ENCODE measurements at regions not wholly inside any gene's neighbourhood (a gene's known extent, or its start where the extent isn't known, plus 50 kb on each side); places are given as distances from the start of the nearest gene placed in this dataset.

- peaks cover 0 to 15% of the 10 kb centered on the region in 2 experiments; a peak in 2 of 4 replicates for H3K9me3 ChIP-seq (ENCODE audit: insufficient read depth in 2 of 2, low read depth in 1 of 2, low read length in 1 of 2)
- POLR2A ChIA-PET (ENCODE audit: partially characterized antibody): no interaction called here
Measured at GRCh38 chr21:23804866-23805265, 1802.4 kb downstream of the MRPL39 start.

More at GRCh38 chr21:23804866-23805265, 1802.4 kb downstream of the MRPL39 start:
- Histone ChIP-seq H3K23ac (ENCODE audit: insufficient read length) (no peak overlapping the region), H2BK5ac (ENCODE audit: low read depth, low read length) (no peak overlapping the region), H2BK15ac (ENCODE audit: low read length) (no peak overlapping the region), H3K56ac (replicated peaks; ENCODE audit: insufficient read length, low read depth, low read length) (no peak overlapping the region), H3K36me3 (ENCODE audit: control insufficient read depth in 2 of 4, insufficient read depth in 4 of 4, low read length in 3 of 4) (no peaks in the 10 kb centered on the region), H3K9ac (replicated peaks in 1 of 4; ENCODE audit: extremely low read depth in 1 of 4, low read depth in 3 of 4, low read length in 3 of 4) (no peak overlapping the region), H3K23me2 (ENCODE audit: low read depth, low read length) (no peaks in the 10 kb centered on the region), H2BK20ac (ENCODE audit: low read length) (no peak overlapping the region), H3K4me1 (replicated peaks in 1 of 4; ENCODE audit: control insufficient read depth in 3 of 4, insufficient read depth in 4 of 4, low read length in 3 of 4) (no peaks in the 10 kb centered on the region), H2AK5ac (ENCODE audit: low read depth, low read length) (no peak overlapping the region), H4K8ac (ENCODE audit: extremely low read depth, insufficient read depth, low read length) (no peak overlapping the region), H2BK12ac (ENCODE audit: low read depth, low read length) (no peak overlapping the region), H3K18ac (ENCODE audit: extremely low read depth, low read length) (no peak overlapping the region), H3K79me2 (ENCODE audit: control insufficient read depth in 1 of 2, insufficient read depth in 2 of 2, low read length in 2 of 2) (no peaks in the 10 kb centered on the region), H4K20me1 (replicated peaks in 1 of 2; ENCODE audit: control insufficient read depth in 1 of 2, insufficient read depth in 2 of 2, low read length in 2 of 2) (no peaks in the 10 kb centered on the region), H4K5ac (ENCODE audit: insufficient read length, low read depth, low read length) (no peak overlapping the region), H3K4me3 (ENCODE audit: extremely low read depth in 1 of 4, insufficient read depth in 2 of 4, low read depth in 3 of 4, low read length in 4 of 4) (no peak overlapping the region), H3K4me2 (ENCODE audit: insufficient read depth in 1 of 2, low read depth in 2 of 2, low read length in 2 of 2) (no peak overlapping the region), H3K14ac (ENCODE audit: insufficient read length) (no peak overlapping the region), H4K91ac (replicated peaks; ENCODE audit: insufficient read length, low read length) (no peak overlapping the region), H3K27ac (ENCODE audit: low read depth, low read length) (no peak overlapping the region), H2BK120ac (replicated peaks; ENCODE audit: low read depth, low read length) (no peak overlapping the region), H3K79me1 (ENCODE audit: low read depth, low read length) (no peaks in the 10 kb centered on the region), H2AFZ (ENCODE audit: low read length) (no peak overlapping the region), H3K27me3 (replicated peaks in 1 of 4; ENCODE audit: control insufficient read depth in 3 of 4, extremely low read depth in 1 of 4, insufficient read depth in 3 of 4, low read length in 3 of 4) (no peaks in the 10 kb centered on the region), H3K4ac (replicated peaks; ENCODE audit: insufficient read length, low read depth, low read length) (no peak overlapping the region)
- FAIRE-seq (no peak), DNase-seq (ENCODE audit: low read depth in 1 of 2, low spot score in 2 of 2) (no peak)
- no peak for TF ChIP-seq SIN3A (conservative IDR thresholded peaks at IDR 0.05 in 1 of 2, IDR thresholded peaks at IDR 0.05 in 1 of 2; ENCODE audit: low read depth in 1 of 2, low read length in 2 of 2)
- no peak for TF ChIP-seq CTBP2 (IDR thresholded peaks at IDR 0.05; ENCODE audit: borderline replicate concordance, insufficient read depth, insufficient read length, low read length)
- CTCF ChIA-PET (ENCODE audit: partially characterized antibody): no interaction called here
- 80% methylated on average over 5 of the region's 5 CpGs; no CpG with 5 or more reads in 1 of the 2 experiments for WGBS, 2 experiments (ENCODE audit: extremely low coverage in 1 of 2, insufficient coverage in 1 of 2, insufficient read length in 1 of 2, insufficient replicate concordance in 2 of 2, low coverage in 1 of 2, low lambda C conversion rate in 2 of 2, missing lambda C conversion rate in 1 of 2)
